Activated CD8-positive, alpha-beta T cell treated with anti-CD3 and anti-CD28 coated beads for 36 hours (primary cell): ENCODE measurements at regions not wholly inside any gene's neighbourhood (a gene's known extent, or its start where the extent isn't known, plus 50 kb on each side); places are given as distances from the start of the nearest gene placed in this dataset.

Experiments used
- ATAC-seq: fragments of 200-7000 bp; cut with Tn5 transposase; one replicate; pipeline ENCODE4 v1.10.0; 2021; ENCODE audit warnings: mild to moderate bottlenecking, moderate library complexity
- CTCF ChIA-PET: fragments of 350-600 bp; sonication (Branson Sonifier 250); formaldehyde crosslinking; loops from one replicate; lab custom pipeline; 2021; ENCODE audit warnings: antibody characterized with exemption; lab: Charles Lee
- POLR2A ChIA-PET: fragments of 350-600 bp; sonication (Branson Sonifier 250); formaldehyde crosslinking; loops from one replicate; lab custom pipeline; 2021; ENCODE audit warnings: antibody characterized with exemption; lab: Charles Lee
- DNase-seq: peaks from one replicate; pipeline ENCODE4 v3.0.0-alpha.2; 2020
- H3K27ac Mint-ChIP-seq: one replicate; pipeline ENCODE4 v1.8.0; 2021; ENCODE audit warnings: mild to moderate bottlenecking, mixed read lengths
- H3K27me3 Mint-ChIP-seq: one replicate; pipeline ENCODE4 v1.8.0; 2021; ENCODE audit warnings: mixed read lengths
- H3K36me3 Mint-ChIP-seq: one replicate; pipeline ENCODE4 v1.8.0; 2021; ENCODE audit warnings: low read depth, mixed read lengths
- H3K4me1 Mint-ChIP-seq: one replicate; pipeline ENCODE4 v1.8.0; 2021; ENCODE audit warnings: low read depth, mixed read lengths
- H3K4me3 Mint-ChIP-seq: one replicate; pipeline ENCODE4 v1.8.0; 2021; ENCODE audit warnings: mild to moderate bottlenecking, moderate library complexity, mixed read lengths
- H3K9me3 Mint-ChIP-seq: one replicate; pipeline ENCODE4 v1.8.0; 2021; ENCODE audit warnings: mixed read lengths
- intact Hi-C: fragments of 100-400 bp; cut with micrococcal nuclease; formaldehyde crosslinking; loops from one replicate; pipeline ENCODE4 v1.10.0; 2022
- TF ChIP-seq, protein P1 (sequence below): fragments of 200-600 bp; IDR thresholded peaks from one replicate; pipeline ENCODE4 v1.8.0; 2022; ENCODE audit warnings: antibody characterized with exemption, mild to moderate bottlenecking

DNA sequence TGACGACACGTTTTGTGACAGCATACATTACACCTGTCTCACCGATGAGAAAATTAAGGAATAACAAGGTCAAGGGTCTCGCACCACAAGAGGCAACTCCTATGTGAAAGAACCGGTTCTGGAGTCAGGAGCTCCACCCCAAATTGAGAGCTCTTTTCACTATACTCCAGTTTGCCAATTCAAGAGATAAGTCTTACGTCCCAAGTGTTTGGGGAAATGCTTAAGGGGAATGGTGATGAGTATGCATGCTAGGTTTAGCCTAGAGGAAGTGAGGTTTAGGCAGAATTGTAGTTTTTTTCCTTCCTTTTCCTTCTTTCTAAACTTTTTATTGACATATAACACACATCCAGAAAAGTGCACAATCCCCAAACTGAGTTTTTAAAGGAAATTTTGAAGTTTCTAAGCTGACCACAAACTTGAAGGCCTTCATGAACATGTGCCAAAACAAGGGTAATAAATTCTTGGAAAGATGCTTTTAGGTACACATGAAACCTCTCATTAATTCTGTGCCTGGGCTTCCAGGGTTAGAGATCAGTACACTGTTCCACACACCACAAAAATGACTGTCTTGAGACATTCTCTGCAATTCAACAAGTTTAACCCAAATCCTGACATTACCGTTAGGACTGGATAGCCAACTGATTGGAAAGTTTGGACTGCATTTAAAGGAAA is 127.6 kb upstream of the SLC1A3 start:
- DNase-seq, result no peak
- TF ChIP-seq, protein P1, sequence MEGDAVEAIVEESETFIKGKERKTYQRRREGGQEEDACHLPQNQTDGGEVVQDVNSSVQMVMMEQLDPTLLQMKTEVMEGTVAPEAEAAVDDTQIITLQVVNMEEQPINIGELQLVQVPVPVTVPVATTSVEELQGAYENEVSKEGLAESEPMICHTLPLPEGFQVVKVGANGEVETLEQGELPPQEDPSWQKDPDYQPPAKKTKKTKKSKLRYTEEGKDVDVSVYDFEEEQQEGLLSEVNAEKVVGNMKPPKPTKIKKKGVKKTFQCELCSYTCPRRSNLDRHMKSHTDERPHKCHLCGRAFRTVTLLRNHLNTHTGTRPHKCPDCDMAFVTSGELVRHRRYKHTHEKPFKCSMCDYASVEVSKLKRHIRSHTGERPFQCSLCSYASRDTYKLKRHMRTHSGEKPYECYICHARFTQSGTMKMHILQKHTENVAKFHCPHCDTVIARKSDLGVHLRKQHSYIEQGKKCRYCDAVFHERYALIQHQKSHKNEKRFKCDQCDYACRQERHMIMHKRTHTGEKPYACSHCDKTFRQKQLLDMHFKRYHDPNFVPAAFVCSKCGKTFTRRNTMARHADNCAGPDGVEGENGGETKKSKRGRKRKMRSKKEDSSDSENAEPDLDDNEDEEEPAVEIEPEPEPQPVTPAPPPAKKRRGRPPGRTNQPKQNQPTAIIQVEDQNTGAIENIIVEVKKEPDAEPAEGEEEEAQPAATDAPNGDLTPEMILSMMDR, result no peak
- H3K27ac Mint-ChIP-seq, result no peak overlapping the region
- no peak overlapping the region for H3K4me3 Mint-ChIP-seq
- POLR2A ChIA-PET, result no interaction called here
- H3K36me3 Mint-ChIP-seq, result no peaks in the 10 kb centered on the region
- H3K4me1 Mint-ChIP-seq, result no peaks in the 10 kb centered on the region
- intact Hi-C loops, result no loop called here
- peaks cover 2% of the 10 kb centered on the region for H3K9me3 Mint-ChIP-seq
- CTCF ChIA-PET, result no interaction called here
- no peaks in the 10 kb centered on the region for H3K27me3 Mint-ChIP-seq
- no peak for ATAC-seq

DNA sequence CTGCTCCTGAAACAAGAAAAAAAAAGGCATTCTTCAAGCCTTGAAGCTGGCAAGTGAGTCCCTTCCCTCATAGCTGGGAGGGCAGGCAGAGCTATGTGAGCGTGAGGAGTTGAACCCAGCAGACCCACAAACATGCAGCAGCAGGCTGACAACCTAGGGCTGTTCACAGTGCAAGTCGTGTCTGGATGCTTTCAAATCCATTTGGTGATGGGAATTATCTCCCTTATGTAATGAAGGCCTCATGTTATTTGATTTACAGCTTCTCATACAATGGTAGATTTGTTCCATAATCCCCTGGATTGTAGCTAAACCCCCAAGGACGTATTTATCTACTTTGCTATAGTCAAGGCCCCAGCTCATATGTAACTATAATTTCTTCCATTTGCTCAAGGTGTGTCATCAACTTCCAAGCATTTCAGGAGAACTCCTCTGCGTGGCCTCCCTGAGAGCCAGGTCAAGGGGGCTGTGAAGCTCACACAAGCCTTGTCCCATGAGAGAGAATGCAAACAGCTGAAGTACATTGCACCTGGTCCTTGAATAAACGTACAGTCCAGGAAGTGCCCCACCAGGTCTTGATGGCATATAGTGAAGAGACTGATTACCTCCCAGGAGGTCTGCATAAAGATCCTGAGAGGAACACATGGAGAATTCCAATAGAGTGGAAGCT is 124.8 kb upstream of the SLC1A3 start:
- H3K27me3 Mint-ChIP-seq, result no peaks in the 10 kb centered on the region
- H3K4me3 Mint-ChIP-seq, result no peak overlapping the region
- CTCF ChIA-PET, result no interaction called here
- no peaks in the 10 kb centered on the region for H3K36me3 Mint-ChIP-seq
- TF ChIP-seq, protein P1, result no peak
- intact Hi-C loops, result no loop called here
- peaks cover 1% of the 10 kb centered on the region for H3K9me3 Mint-ChIP-seq
- H3K27ac Mint-ChIP-seq, result no peak overlapping the region
- DNase-seq (no peak), ATAC-seq (no peak)
- POLR2A ChIA-PET, result no interaction called here
- no peaks in the 10 kb centered on the region for H3K4me1 Mint-ChIP-seq

DNA sequence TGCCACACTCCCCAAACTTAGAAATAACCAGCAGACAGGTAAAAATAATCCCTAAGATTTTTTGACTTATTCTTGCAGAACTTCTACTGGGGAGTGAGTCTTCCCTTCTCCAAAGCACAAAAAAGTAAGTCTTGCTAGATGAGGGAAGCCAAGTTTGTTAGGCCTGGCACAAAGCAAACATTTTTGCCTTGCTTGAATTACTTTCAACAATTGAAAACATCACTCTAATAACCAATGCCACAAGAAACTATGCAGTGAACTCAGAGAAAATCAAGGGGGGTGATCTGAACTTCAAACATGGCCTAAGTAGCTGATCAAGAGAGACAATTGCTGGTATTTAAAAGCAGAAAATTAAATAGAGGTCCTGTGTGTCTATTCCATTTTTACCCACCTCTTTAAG is 123.6 kb upstream of the SLC1A3 start:
- Mint-ChIP-seq H3K36me3 (no peaks in the 10 kb centered on the region), H3K27me3 (no peaks in the 10 kb centered on the region), H3K9me3 (peaks cover 1% of the 10 kb centered on the region), H3K4me1 (no peaks in the 10 kb centered on the region), H3K27ac (no peak overlapping the region), H3K4me3 (no peak overlapping the region)
- ChIA-PET POLR2A (no interaction called here), CTCF (no interaction called here)
- intact Hi-C loops, result no loop called here
- TF ChIP-seq, protein P1, result no peak
- DNase-seq (no peak), ATAC-seq (no peak)

DNA sequence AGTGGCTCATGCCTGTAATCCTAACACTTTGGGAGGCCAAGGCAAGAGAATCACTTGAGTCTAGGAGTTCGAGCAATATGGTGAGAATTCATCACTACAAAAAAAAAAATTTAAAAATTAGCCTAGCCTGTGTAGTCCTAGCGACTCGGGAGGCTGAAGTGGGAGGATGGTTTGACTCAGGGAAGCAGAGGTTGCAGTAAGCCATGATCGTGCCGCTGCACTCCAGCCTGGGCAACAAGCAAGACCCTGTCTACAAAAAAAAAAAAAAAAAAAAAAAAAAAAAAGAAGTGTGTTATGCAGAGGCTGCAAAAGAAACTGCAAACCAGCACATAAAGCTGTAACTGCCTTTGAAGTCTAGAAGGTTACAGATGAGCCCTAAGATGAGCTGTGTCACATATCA is 116.9 kb upstream of the SLC1A3 start:
- no peak overlapping the region for H3K4me3 Mint-ChIP-seq
- ATAC-seq (no peak), DNase-seq (no peak)
- H3K4me1 Mint-ChIP-seq, result no peaks in the 10 kb centered on the region
- no peaks in the 10 kb centered on the region for H3K36me3 Mint-ChIP-seq
- ChIA-PET CTCF (no interaction called here), POLR2A (no interaction called here)
- intact Hi-C loops, result no loop called here
- H3K27me3 Mint-ChIP-seq, result peaks cover 2% of the 10 kb centered on the region
- H3K27ac Mint-ChIP-seq, result no peak overlapping the region
- H3K9me3 Mint-ChIP-seq, result peaks cover 1% of the 10 kb centered on the region
- TF ChIP-seq, protein P1, result no peak

GRCh38 chr5:36491856-36492255 is 114.5 kb upstream of the SLC1A3 start:
- TF ChIP-seq, protein P1, result no peak

More at GRCh38 chr5:36491856-36492255, 114.5 kb upstream of the SLC1A3 start:
- H3K27ac Mint-ChIP-seq, result no peak overlapping the region
- no peaks in the 10 kb centered on the region for H3K36me3 Mint-ChIP-seq
- ATAC-seq (no peak), DNase-seq (no peak)
- POLR2A ChIA-PET, result no interaction called here
- no peaks in the 10 kb centered on the region for H3K9me3 Mint-ChIP-seq
- intact Hi-C loops, result no loop called here
- no peaks in the 10 kb centered on the region for H3K4me1 Mint-ChIP-seq
- CTCF ChIA-PET, result interaction anchor here (1.3 kb wide), 1 partner anchor 72 kb away, joined by 3 read pairs; no protein-coding TSS in a partner anchor
- peaks cover 5% of the 10 kb centered on the region for H3K27me3 Mint-ChIP-seq
- no peak overlapping the region for H3K4me3 Mint-ChIP-seq
